PC-9 (cell line): ENCODE measurements at regions not wholly inside any gene's neighbourhood (a gene's known extent, or its start where the extent isn't known, plus 50 kb on each side); places are given as distances from the start of the nearest gene placed in this dataset.

ENCODE experiments used
- BruUV-seq: library from RNA; stranded (reverse); fragments of 400-500 nt; replicated peaks from 2 replicates; lab custom pipeline; 2021; lab: Mats Ljungman, UMichigan
- CTCF ChIA-PET: fragments of 300-600 bp; sonication (Branson Sonifier 250); formaldehyde crosslinking; loops from one replicate; lab custom pipeline; 2022; ENCODE audit warnings: antibody characterized with exemption; lab: Charles Lee
- POLR2A ChIA-PET: fragments of 300-600 bp; sonication (Branson Sonifier 250); formaldehyde crosslinking; loops from one replicate; lab custom pipeline; 2022; ENCODE audit warnings: antibody characterized with exemption; ENCODE audit not compliant: unreplicated experiment; lab: Charles Lee
- DNase-seq, 2 experiments: peaks; one replicate each; pipeline versions ENCODE4 v3.0.0 to v3.0.0-alpha.2; 2015 to 2022; ENCODE audit warnings: mixed read lengths in 1 of 2
- H2AFZ ChIP-seq: fragments of 200-600 bp; sonication (generic); 2 replicates; pipeline ENCODE4 v1.8.1; 2017; ENCODE audit warnings: antibody characterized with exemption
- H3F3A ChIP-seq: fragments of 200-600 bp; sonication (generic); 2 replicates; pipeline ENCODE4 v1.8.1; 2017; ENCODE audit warnings: antibody characterized with exemption, mild to moderate bottlenecking, low read depth; ENCODE audit not compliant: insufficient read depth
- H3K27ac ChIP-seq: fragments of 200-600 bp; sonication (generic); 2 replicates; pipeline ENCODE4 v1.6.1; 2016; ENCODE audit warnings: mixed run types
- H3K27me3 ChIP-seq: fragments of 200-600 bp; sonication (generic); 2 replicates; pipeline ENCODE4 v1.6.1; 2016; ENCODE audit warnings: low read depth, mixed run types; ENCODE audit not compliant: insufficient read depth
- H3K36me3 ChIP-seq: fragments of 200-600 bp; sonication (generic); 2 replicates; pipeline ENCODE4 v1.6.1; 2016; ENCODE audit warnings: low read depth, mixed run types
- H3K4me1 ChIP-seq: fragments of 200-600 bp; sonication (generic); replicated peaks from 2 replicates; pipeline ENCODE4 v1.6.1; 2016; ENCODE audit warnings: mixed run types; ENCODE audit not compliant: insufficient read depth
- H3K4me2 ChIP-seq: fragments of 200-600 bp; sonication (generic); 2 replicates; pipeline ENCODE4 v1.6.1; 2017; ENCODE audit warnings: mixed run types
- H3K4me3 ChIP-seq: fragments of 200-600 bp; sonication (generic); 2 replicates; pipeline ENCODE4 v1.6.1; 2016; ENCODE audit warnings: mixed run types
- H3K79me2 ChIP-seq: fragments of 200-600 bp; sonication (generic); 2 replicates; pipeline ENCODE4 v1.6.1; 2017; ENCODE audit warnings: low read depth, mixed run types
- H3K9me2 ChIP-seq: fragments of 200-600 bp; sonication (generic); 2 replicates; pipeline ENCODE4 v1.8.1; 2017; ENCODE audit warnings: mild to moderate bottlenecking; ENCODE audit not compliant: insufficient read depth
- H3K9me3 ChIP-seq: fragments of 200-600 bp; sonication (generic); 2 replicates; pipeline ENCODE4 v1.8.1; 2016; ENCODE audit warnings: low read depth; ENCODE audit not compliant: insufficient read depth
- H4K20me1 ChIP-seq: fragments of 200-600 bp; sonication (generic); 2 replicates; pipeline ENCODE4 v1.8.1; 2017; ENCODE audit not compliant: insufficient read depth
- CTCF ChIP-seq: fragments of 200-600 bp; sonication (generic); conservative IDR thresholded peaks from 2 replicates; pipeline ENCODE4 v1.6.1; 2017; ENCODE audit warnings: mixed run types, antibody characterized with exemption, mild to moderate bottlenecking, moderate library complexity
- EZH2 ChIP-seq: fragments of 200-600 bp; sonication (generic); IDR thresholded peaks from 2 replicates; pipeline ENCODE4 v1.8.0; 2017; ENCODE audit warnings: antibody characterized with exemption, low read depth
- intact Hi-C: fragments of 100-400 bp; cut with micrococcal nuclease; formaldehyde crosslinking; loops from one replicate; pipeline ENCODE4 v1.10.0; 2022; ENCODE audit not compliant: unreplicated experiment

GRCh38 chr20:59398537-59399205 is 98.3 kb downstream of the EDN3 start:
- ChIA-PET POLR2A (no interaction called here), CTCF (no interaction called here)
- DNase-seq, result no peak
- no TSS peak for BruUV-seq
- Histone ChIP-seq H2AFZ (no peak overlapping the region), H3K79me2 (no peaks in the 10 kb centered on the region), H3K4me2 (no peak overlapping the region), H3K27ac (no peak overlapping the region), H3K36me3 (no peaks in the 10 kb centered on the region), H3K9me2 (no peaks in the 10 kb centered on the region), H3K4me1 (no peaks in the 10 kb centered on the region), H3K4me3 (no peak overlapping the region), H3F3A (no peaks in the 10 kb centered on the region), H3K27me3 (peaks cover 100% of the 10 kb centered on the region), H3K9me3 (no peaks in the 10 kb centered on the region), H4K20me1 (no peaks in the 10 kb centered on the region)
- intact Hi-C loops, result no loop called here
- TF ChIP-seq CTCF (no peak), EZH2 (no peak)

DNA sequence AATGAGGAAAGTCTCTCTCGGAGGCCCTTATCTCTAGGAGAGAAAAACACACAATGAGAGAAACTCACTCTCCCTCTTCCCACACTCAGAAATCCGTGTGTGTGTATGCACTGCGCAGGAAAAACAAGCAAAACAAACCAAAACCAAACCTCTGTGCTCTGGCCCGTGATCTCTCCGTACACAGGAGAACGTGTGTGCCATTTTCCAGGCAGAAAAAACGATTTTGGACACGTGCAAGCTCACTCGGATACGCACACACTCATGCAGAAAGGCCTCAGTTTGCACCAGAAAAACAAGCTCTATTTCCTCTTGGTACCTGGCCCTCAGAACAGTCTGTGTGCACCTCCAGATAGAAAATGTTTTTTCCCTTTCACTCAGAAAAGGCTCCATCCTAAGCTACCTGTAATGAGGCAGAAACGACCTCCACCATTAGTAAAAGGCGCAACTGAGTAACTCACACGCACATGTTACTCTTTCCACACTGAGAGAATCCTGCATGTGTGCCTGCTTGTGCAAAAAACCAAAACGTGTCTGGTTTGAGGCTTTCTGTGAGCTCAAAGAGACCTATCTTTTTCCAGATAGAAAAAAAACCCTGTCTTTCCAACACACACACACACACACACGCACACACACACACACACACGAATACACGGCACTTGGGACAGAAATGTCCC is 99.2 kb downstream of the EDN3 start:
- Histone ChIP-seq H3K27me3 (peaks cover 99% of the 10 kb centered on the region), H3K9me2 (no peaks in the 10 kb centered on the region), H3F3A (no peaks in the 10 kb centered on the region), H3K4me1 (no peaks in the 10 kb centered on the region), H3K36me3 (no peaks in the 10 kb centered on the region), H3K27ac (no peak overlapping the region), H3K79me2 (no peaks in the 10 kb centered on the region), H3K9me3 (no peaks in the 10 kb centered on the region), H2AFZ (no peak overlapping the region), H4K20me1 (no peaks in the 10 kb centered on the region), H3K4me2 (no peak overlapping the region), H3K4me3 (no peak overlapping the region)
- DNase-seq, result no peak
- TF ChIP-seq EZH2, result no peak
- TF ChIP-seq CTCF, result no peak
- ChIA-PET POLR2A (no interaction called here), CTCF (no interaction called here)
- BruUV-seq, result no TSS peak
- intact Hi-C loops, result loop anchor here (5.0 kb wide), 1 partner anchor 527 kb away; no protein-coding TSS in a partner anchor

DNA sequence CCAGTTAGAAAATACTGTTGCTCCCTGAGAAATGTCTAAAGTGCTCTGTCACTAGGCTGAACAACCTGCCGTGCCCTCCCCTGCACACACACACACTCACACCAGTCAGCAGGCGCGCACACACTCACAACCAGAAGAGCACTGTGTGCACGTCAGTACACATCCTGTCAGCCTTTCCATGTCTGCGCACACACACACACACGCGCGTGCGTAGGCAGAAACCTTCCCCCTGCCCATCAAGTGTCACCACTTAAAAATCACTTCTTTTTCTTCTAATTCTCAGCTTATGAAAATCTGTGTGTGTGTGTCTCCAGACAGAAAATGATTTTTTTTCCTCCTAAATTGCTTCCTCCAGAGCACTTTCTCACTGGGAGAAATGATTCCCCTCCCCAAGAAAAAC is 100.3 kb downstream of the EDN3 start:
- Histone ChIP-seq H3K4me1 (no peaks in the 10 kb centered on the region), H3K4me2 (no peak overlapping the region), H3K79me2 (no peaks in the 10 kb centered on the region), H3K36me3 (no peaks in the 10 kb centered on the region), H3K27ac (no peak overlapping the region), H2AFZ (no peak overlapping the region), H4K20me1 (no peaks in the 10 kb centered on the region), H3K9me3 (no peaks in the 10 kb centered on the region), H3K27me3 (peaks cover 99% of the 10 kb centered on the region), H3K9me2 (no peaks in the 10 kb centered on the region), H3F3A (no peaks in the 10 kb centered on the region), H3K4me3 (no peak overlapping the region)
- intact Hi-C loops, result loop anchor here (5.0 kb wide), 1 partner anchor 528 kb away; no protein-coding TSS in a partner anchor
- TF ChIP-seq CTCF, result no peak
- no peak for TF ChIP-seq EZH2
- ChIA-PET POLR2A (no interaction called here), CTCF (no interaction called here)
- no peak for DNase-seq
- BruUV-seq, result no TSS peak
